VCaP (cell line): ENCODE measurements at regions not wholly inside any gene's neighbourhood (a gene's known extent, or its start where the extent isn't known, plus 50 kb on each side); places are given as distances from the start of the nearest gene placed in this dataset.
"Not testable (repeated sequence)": the region's sequence is repeated elsewhere in the genome, so short reads cannot be mapped to it uniquely, and the experiment has no call there.

Source experiments
- H3K27ac ChIP-seq: fragments of 450-650 bp; 2 replicates; pipeline ENCODE4 v1.5.1; 2017
- CTCF ChIP-seq: fragments of 450-650 bp; conservative IDR thresholded peaks from 2 replicates; pipeline ENCODE4 v1.5.1; 2017; ENCODE audit warnings: mild to moderate bottlenecking, moderate library complexity

- no peak overlapping the region for H3K27ac ChIP-seq
- no peak for TF ChIP-seq CTCF
Measured at GRCh38 chr4:3896441-3896840, 130.3 kb downstream of the ADRA2C start.

- H3K27ac ChIP-seq, result not testable (repeated sequence)
Measured at GRCh38 chr4:3896871-3897578, 130.8 kb downstream of the ADRA2C start.

GRCh38 chr4:3898098-3898497, 131.9 kb downstream of the ADRA2C start:
- no peak overlapping the region for H3K27ac ChIP-seq
- TF ChIP-seq CTCF, result no peak

- H3K27ac ChIP-seq, result not testable (repeated sequence)
Measured at GRCh38 chr4:3898928-3899327, 132.7 kb downstream of the ADRA2C start.

- H3K27ac ChIP-seq, result not testable (repeated sequence)
Measured at GRCh38 chr4:3904264-3904955, 138.2 kb downstream of the ADRA2C start.

- not testable (repeated sequence) for H3K27ac ChIP-seq
Measured at GRCh38 chr4:3909616-3910015, 143.4 kb downstream of the ADRA2C start.

GRCh38 chr4:3910161-3910950, 144.2 kb downstream of the ADRA2C start:
- not testable (repeated sequence) for H3K27ac ChIP-seq

- no peak overlapping the region for H3K27ac ChIP-seq
- no peak for TF ChIP-seq CTCF
Measured at GRCh38 chr4:3911252-3911856, 145.2 kb downstream of the ADRA2C start.

- H3K27ac ChIP-seq, result not testable (repeated sequence)
Measured at GRCh38 chr4:3914511-3914910, 148.3 kb downstream of the ADRA2C start.

GRCh38 chr4:3919509-3919908, 153.3 kb downstream of the ADRA2C start:
- H3K27ac ChIP-seq, result not testable (repeated sequence)

GRCh38 chr4:3921902-3922301, 155.7 kb downstream of the ADRA2C start:
- H3K27ac ChIP-seq, result not testable (repeated sequence)

- not testable (repeated sequence) for H3K27ac ChIP-seq
Measured at GRCh38 chr4:3925841-3926240, 159.7 kb downstream of the ADRA2C start.

GRCh38 chr4:3926271-3926670, 160.1 kb downstream of the ADRA2C start:
- H3K27ac ChIP-seq, result not testable (repeated sequence)

GRCh38 chr4:3926969-3927755, 161.0 kb downstream of the ADRA2C start:
- not testable (repeated sequence) for H3K27ac ChIP-seq

GRCh38 chr4:3929431-3929830, 163.2 kb downstream of the ADRA2C start:
- H3K27ac ChIP-seq, result not testable (repeated sequence)

GRCh38 chr4:3932734-3933133, 166.5 kb downstream of the ADRA2C start:
- H3K27ac ChIP-seq, result not testable (repeated sequence)

- not testable (repeated sequence) for H3K27ac ChIP-seq
Measured at GRCh38 chr4:3935406-3935805, 169.2 kb downstream of the ADRA2C start.
